ENCODE measurements at regions not wholly inside any gene's neighbourhood (a gene's known extent, or its start where the extent isn't known, plus 50 kb on each side); places are given as distances from the start of the nearest gene placed in this dataset.

GRCh38 chr13:107551521-107551920 is 663.8 kb downstream of the LIG4 start:
- Histone ChIP-seq H3K4me3 (ENCODE audit: low read length) (no peak overlapping the region), H3K27ac (ENCODE audit: low read length) (no peak overlapping the region), H3K9me2 (ENCODE audit: insufficient read depth, low read length) (no peaks in the 10 kb centered on the region), H3K9me3 (ENCODE audit: low read length) (no peaks in the 10 kb centered on the region), H4K20me1 (ENCODE audit: insufficient read depth) (no peaks in the 10 kb centered on the region), H3K36me3 (ENCODE audit: insufficient read depth, low read length) (no peaks in the 10 kb centered on the region), H3K4me2 (ENCODE audit: low read length) (no peak overlapping the region), H3F3A (ENCODE audit: insufficient read depth, low read length, poor library complexity, severe bottlenecking) (no peaks in the 10 kb centered on the region), H3K79me2 (replicated peaks; ENCODE audit: insufficient read depth, low read length) (no peaks in the 10 kb centered on the region), H2AFZ (ENCODE audit: low read depth, low read length) (no peak overlapping the region), H3K9ac (ENCODE audit: low read length) (no peak overlapping the region), H3K27me3 (ENCODE audit: insufficient read depth, low read depth, low read length) (no peaks in the 10 kb centered on the region)
- TF ChIP-seq EZH2 (IDR thresholded peaks at IDR 0.05; ENCODE audit: borderline replicate concordance, insufficient read depth, low read length, poor library complexity, severe bottlenecking), result no peak
- TF ChIP-seq RAD21 (conservative IDR thresholded peaks at IDR 0.05), result no peak
- TF ChIP-seq, protein P1, sequence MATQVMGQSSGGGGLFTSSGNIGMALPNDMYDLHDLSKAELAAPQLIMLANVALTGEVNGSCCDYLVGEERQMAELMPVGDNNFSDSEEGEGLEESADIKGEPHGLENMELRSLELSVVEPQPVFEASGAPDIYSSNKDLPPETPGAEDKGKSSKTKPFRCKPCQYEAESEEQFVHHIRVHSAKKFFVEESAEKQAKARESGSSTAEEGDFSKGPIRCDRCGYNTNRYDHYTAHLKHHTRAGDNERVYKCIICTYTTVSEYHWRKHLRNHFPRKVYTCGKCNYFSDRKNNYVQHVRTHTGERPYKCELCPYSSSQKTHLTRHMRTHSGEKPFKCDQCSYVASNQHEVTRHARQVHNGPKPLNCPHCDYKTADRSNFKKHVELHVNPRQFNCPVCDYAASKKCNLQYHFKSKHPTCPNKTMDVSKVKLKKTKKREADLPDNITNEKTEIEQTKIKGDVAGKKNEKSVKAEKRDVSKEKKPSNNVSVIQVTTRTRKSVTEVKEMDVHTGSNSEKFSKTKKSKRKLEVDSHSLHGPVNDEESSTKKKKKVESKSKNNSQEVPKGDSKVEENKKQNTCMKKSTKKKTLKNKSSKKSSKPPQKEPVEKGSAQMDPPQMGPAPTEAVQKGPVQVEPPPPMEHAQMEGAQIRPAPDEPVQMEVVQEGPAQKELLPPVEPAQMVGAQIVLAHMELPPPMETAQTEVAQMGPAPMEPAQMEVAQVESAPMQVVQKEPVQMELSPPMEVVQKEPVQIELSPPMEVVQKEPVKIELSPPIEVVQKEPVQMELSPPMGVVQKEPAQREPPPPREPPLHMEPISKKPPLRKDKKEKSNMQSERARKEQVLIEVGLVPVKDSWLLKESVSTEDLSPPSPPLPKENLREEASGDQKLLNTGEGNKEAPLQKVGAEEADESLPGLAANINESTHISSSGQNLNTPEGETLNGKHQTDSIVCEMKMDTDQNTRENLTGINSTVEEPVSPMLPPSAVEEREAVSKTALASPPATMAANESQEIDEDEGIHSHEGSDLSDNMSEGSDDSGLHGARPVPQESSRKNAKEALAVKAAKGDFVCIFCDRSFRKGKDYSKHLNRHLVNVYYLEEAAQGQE (IDR thresholded peaks at IDR 0.05; ENCODE audit: borderline replicate concordance), result no peak
- TF ChIP-seq, protein P2, sequence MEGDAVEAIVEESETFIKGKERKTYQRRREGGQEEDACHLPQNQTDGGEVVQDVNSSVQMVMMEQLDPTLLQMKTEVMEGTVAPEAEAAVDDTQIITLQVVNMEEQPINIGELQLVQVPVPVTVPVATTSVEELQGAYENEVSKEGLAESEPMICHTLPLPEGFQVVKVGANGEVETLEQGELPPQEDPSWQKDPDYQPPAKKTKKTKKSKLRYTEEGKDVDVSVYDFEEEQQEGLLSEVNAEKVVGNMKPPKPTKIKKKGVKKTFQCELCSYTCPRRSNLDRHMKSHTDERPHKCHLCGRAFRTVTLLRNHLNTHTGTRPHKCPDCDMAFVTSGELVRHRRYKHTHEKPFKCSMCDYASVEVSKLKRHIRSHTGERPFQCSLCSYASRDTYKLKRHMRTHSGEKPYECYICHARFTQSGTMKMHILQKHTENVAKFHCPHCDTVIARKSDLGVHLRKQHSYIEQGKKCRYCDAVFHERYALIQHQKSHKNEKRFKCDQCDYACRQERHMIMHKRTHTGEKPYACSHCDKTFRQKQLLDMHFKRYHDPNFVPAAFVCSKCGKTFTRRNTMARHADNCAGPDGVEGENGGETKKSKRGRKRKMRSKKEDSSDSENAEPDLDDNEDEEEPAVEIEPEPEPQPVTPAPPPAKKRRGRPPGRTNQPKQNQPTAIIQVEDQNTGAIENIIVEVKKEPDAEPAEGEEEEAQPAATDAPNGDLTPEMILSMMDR (IDR thresholded peaks at IDR 0.05; ENCODE audit: poor library complexity, severe bottlenecking), result no peak
- no peak for TF ChIP-seq EP300 (conservative IDR thresholded peaks at IDR 0.05; ENCODE audit: poor library complexity, severe bottlenecking)
- TF ChIP-seq MXI1 (conservative IDR thresholded peaks at IDR 0.05; ENCODE audit: poor library complexity, severe bottlenecking), result no peak
- no peak for TF ChIP-seq TAF1 (IDR thresholded peaks at IDR 0.05; ENCODE audit: low read depth)
- no peak for TF ChIP-seq POLR2AphosphoS5 (IDR thresholded peaks at IDR 0.05)
- TF ChIP-seq SMC3 (conservative IDR thresholded peaks at IDR 0.05; ENCODE audit: poor library complexity), result no peak

DNA sequence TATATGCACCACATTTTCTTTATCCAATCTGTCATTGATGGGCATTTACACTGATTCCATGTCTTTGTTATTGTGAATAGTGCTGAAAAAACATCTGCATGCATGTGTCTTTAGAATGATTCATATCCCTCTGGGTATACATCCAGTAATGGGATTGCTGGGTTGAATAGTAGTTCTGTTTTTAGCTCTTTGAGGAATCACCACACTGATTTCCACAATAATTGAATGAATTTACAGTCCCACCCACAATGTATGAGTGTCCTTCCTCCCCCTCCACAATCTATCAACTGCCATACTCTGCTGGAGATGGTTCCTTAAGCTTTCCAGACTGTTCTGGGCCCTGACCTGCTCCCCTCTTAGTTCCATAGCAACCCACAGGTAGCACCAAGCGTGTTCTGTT is 667.0 kb downstream of the LIG4 start:
- no peak for TF ChIP-seq TAF1 (IDR thresholded peaks at IDR 0.05; ENCODE audit: low read depth)
- TF ChIP-seq RAD21 (conservative IDR thresholded peaks at IDR 0.05), result no peak
- no peak for TF ChIP-seq POLR2AphosphoS5 (IDR thresholded peaks at IDR 0.05)
- TF ChIP-seq, protein P1 (IDR thresholded peaks at IDR 0.05; ENCODE audit: borderline replicate concordance), result no peak
- no peak for TF ChIP-seq EZH2 (IDR thresholded peaks at IDR 0.05; ENCODE audit: borderline replicate concordance, insufficient read depth, low read length, poor library complexity, severe bottlenecking)
- no peak for TF ChIP-seq MXI1 (conservative IDR thresholded peaks at IDR 0.05; ENCODE audit: poor library complexity, severe bottlenecking)
- TF ChIP-seq, protein P2 (IDR thresholded peaks at IDR 0.05; ENCODE audit: poor library complexity, severe bottlenecking), result no peak
- TF ChIP-seq SMC3 (conservative IDR thresholded peaks at IDR 0.05; ENCODE audit: poor library complexity), result no peak
- no peak for TF ChIP-seq EP300 (conservative IDR thresholded peaks at IDR 0.05; ENCODE audit: poor library complexity, severe bottlenecking)
- H3K36me3 ChIP-seq (ENCODE audit: insufficient read depth, low read length), result no peaks in the 10 kb centered on the region

More for the DNA sequence above, 667.0 kb downstream of the LIG4 start:
- no peaks in the 10 kb centered on the region for H3K79me2 ChIP-seq (replicated peaks; ENCODE audit: insufficient read depth, low read length)
- H3K27me3 ChIP-seq (ENCODE audit: insufficient read depth, low read depth, low read length), result no peaks in the 10 kb centered on the region
- no peak overlapping the region for H3K4me2 ChIP-seq (ENCODE audit: low read length)
- no peaks in the 10 kb centered on the region for H3K9me3 ChIP-seq (ENCODE audit: low read length)
- H4K20me1 ChIP-seq (ENCODE audit: insufficient read depth), result no peaks in the 10 kb centered on the region
- H3K9ac ChIP-seq (ENCODE audit: low read length), result no peak overlapping the region
- no peaks in the 10 kb centered on the region for H3F3A ChIP-seq (ENCODE audit: insufficient read depth, low read length, poor library complexity, severe bottlenecking)
- no peak overlapping the region for H3K4me3 ChIP-seq (ENCODE audit: low read length)
- no peaks in the 10 kb centered on the region for H3K9me2 ChIP-seq (ENCODE audit: insufficient read depth, low read length)
- no peak overlapping the region for H2AFZ ChIP-seq (ENCODE audit: low read depth, low read length)
- no peak overlapping the region for H3K27ac ChIP-seq (ENCODE audit: low read length)

Measured in neural cell (in vitro differentiated cells).